IPS-NIHi11 (cell line): ENCODE measurements at regions not wholly inside any gene's neighbourhood (a gene's known extent, or its start where the extent isn't known, plus 50 kb on each side); places are given as distances from the start of the nearest gene placed in this dataset.
"Not testable (repeated sequence)": the region's sequence is repeated elsewhere in the genome, so short reads cannot be mapped to it uniquely, and the experiment has no call there.

Source experiments
- DNase-seq: peaks from one replicate; pipeline ENCODE4 v3.0.0; 2012; ENCODE audit warnings: mixed read lengths, low spot score

DNA sequence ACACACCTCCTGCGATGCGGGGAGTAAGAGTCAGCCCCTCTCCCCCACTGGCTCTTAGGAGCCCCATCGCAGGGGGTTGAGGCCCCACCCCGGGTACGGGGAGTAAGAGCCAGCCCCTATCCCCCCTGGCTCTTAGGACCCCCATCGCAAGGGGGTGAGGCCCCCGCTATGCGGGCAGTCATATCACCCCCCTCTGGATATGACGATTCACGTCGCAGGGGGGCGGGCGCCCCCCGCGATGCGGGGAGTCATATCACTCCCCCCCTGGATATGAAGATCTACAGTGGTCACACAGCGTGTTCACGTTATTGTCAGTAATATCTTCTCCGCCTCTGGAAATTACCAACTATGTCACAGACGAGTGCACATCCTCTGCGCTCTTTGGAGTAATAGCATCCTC lies 61.1 kb downstream of the DEFB131A start:
- DNase-seq = not testable (repeated sequence)

GRCh38 chr4:9506672-9507071 lies 62.5 kb downstream of the DEFB131A start:
- not testable (repeated sequence) for DNase-seq

- DNase-seq = not testable (repeated sequence)
These were observed 68.7 kb downstream of the DEFB131A start for GRCh38 chr4:9512941-9513340.

DNA sequence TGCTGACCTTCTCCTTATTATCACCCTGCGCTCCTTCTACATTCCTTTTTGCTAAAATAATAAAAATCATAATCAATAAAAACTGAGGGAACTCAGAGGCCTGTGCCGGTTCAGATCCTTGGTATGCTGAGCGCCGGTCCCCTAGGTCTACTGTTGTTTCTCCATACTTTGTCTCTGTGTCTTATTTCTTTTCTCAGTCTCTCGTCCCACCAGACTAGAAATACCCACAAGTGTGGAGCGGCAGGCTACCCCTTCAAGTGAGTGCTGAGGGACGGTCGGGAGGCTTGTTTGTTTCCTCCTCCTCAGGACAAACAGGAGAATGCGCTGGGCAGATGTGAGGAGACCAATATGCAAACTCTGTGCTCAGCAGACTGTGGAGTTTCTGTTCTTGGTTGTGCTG lies 75.4 kb downstream of the DEFB131A start:
- DNase-seq = not testable (repeated sequence)

- DNase-seq = not testable (repeated sequence)
These were observed 78.7 kb downstream of the DEFB131A start for GRCh38 chr4:9522903-9523302.

GRCh38 chr4:9524406-9524805 lies 80.2 kb downstream of the DEFB131A start:
- DNase-seq = not testable (repeated sequence)

DNA sequence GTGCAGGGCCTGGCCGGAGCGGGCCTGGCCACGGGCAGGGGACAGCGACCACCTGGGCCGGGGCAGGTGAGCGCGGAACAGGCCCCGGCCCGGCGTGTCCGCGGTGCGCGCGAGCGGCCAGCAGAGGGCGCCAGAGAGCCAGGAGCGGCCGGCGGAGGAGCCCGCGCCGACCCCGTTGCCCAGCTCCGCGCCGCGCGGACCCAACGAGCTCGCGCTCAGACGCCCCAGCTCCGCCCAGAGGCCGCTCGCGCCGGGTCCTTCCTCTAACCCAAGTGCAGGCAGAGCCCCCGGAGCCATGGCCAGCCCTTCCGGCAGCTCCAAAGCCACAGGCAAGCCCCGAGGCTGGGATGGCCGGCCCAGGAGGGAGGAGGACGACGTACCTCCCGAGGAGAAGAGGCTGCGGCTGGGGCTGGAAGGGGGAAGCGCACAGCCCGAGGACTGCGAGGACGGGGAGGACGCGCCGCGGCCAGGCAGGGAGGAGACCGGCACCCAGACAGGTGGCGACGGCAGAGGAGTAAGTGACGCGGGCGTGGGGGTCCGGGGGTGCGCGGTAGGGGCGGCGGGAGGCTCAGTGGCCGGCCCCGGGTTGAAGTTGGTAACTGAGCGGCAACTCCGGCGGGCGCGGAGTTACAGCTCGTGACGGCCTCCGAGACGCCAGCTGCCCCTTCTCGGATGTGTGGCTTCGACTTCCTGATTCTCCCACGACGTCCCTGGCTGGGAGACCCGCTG lies 88.1 kb downstream of the DEFB131A start:
- DNase-seq = peak; percentile 92

GRCh38 chr4:9532863-9533192 lies 88.6 kb downstream of the DEFB131A start:
- peak; percentile 8 for DNase-seq

DNA sequence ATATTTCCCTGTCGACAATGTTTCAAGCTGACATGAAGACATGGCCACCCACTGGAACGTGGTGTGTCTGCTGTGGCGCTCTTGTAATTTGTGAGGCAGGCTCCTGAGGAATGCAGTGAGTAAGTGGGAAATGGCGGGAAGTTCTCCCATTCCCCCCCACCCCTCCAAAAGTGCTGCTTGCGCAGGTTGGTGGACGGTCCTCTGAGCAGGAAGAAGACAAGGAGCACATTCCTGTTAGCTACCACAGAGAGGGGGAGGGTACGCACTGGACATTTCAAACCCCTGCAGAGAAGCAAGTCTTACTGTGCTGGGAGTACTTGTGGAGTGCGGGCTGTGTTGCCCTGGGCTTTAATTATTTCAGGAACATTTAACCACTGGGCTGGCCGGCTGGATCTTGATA lies 92.9 kb downstream of the DEFB131A start:
- DNase-seq = peak; percentile 7

- not testable (repeated sequence) for DNase-seq
These were observed 95.8 kb downstream of the DEFB131A start for GRCh38 chr4:9539939-9540520.

DNA sequence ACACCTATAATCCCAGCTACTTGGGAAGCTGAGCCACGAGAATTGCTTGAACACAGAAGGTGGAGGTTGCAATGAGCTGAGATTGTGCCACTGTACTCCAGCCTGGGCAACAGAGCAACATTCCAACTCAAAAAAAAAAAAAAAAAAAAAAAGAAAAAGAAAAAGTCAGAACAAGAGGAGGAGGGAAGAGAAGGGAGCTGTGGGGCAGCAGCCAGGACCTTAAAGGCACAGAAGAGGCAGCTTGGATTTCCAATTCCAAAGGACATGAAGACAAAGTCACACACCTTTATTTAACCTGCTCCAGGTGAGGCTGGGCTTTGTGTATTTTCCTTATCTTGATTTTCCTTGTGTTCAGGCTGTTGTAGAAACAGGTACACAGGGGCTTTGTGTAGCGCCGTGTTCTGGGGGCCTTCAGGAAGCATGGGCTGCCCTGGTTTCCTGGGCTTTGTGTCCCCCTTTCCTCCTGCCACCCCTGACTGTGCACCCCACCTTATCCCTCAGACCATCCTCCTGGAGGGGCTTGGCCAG lies 97.2 kb downstream of the DEFB131A start:
- DNase-seq = not testable (repeated sequence)

- DNase-seq = peak; percentile 38
These were observed 100.6 kb downstream of the DEFB131A start for GRCh38 chr4:9544851-9545250.

DNA sequence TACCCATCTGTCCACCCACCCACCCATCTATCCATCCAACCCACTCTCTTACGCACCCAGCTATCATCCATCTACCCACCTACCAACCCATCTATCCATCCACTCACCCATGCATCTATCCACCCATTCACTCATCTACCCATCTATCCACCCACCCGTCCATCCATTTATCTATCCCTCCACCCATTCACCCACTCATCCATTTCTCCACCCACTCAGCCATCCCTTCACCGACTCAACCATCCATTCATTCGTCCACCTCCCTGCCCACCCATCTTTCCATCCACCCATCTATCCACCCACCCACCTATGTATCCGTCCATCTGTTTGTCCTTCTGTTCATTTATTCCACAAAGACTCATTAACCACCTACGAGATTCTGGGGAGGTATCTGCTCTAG lies 103.3 kb downstream of the DEFB131A start:
- DNase-seq = not testable (repeated sequence)

GRCh38 chr4:9556076-9556475 lies 111.9 kb downstream of the DEFB131A start:
- not testable (repeated sequence) for DNase-seq

DNA sequence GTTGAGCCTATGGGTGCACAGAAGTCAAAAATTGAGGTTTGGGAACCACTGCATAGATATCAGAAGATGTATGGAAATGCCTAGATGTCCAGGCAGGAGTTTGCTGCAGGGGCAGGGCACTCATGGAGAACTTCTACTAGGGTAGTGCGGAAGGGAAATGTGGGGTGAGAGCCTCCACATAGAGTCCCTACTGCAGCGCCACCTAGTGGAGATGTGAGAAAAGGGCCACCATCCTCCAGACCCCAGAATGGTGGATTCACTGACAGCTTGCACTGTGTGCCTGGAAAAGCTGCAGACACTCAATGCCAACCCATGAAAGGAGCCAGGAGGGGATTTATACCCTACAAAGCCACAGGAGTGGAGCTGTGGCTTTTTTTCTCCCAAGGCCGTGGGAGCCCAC lies 133.7 kb downstream of the DEFB131A start:
- DNase-seq = not testable (repeated sequence)

- DNase-seq = not testable (repeated sequence)
These were observed 138.7 kb downstream of the DEFB131A start for GRCh38 chr4:9582880-9583279.

DNA sequence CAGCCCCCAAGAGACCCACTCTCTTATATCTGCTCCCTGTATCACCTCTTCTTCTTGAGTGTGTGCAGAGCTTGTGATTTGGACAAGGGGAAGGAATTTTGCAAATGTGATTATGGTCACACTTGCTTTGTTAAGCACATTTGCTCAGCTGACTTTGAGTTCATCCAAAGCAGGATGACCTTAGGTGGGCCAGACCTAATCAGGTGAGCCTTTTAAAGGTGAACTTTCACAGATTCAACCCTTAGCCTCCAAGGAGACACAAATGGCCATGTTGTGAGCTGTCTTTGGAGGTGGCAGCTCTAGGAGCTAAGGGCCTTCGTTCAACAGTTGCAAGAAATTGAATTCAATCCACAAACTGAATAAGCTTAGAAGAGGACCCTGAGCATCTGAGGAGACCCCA lies 147.8 kb downstream of the DEFB131A start:
- DNase-seq = no peak

GRCh38 chr4:9594948-9595347 lies 150.7 kb downstream of the DEFB131A start:
- DNase-seq = no peak

DNA sequence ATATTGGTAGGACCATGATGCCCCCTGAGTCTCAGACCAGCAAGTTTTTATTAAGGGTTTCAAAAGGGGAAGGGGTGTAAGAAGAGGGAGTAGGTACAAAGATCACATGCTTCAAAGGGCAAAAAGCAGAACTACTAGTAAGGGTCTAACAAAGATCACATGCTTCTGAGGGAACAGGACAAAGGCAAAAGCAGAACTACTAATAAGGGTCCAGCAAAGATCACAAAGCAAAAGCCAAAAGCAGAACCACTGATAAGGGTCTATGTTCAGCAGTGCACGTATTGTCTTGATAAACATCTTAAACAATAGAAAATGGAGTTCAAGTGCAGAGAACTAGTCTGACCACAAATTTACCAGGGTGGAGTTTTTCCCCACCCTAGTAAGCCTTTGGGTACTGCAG lies 151.3 kb downstream of the DEFB131A start:
- not testable (repeated sequence) for DNase-seq

DNA sequence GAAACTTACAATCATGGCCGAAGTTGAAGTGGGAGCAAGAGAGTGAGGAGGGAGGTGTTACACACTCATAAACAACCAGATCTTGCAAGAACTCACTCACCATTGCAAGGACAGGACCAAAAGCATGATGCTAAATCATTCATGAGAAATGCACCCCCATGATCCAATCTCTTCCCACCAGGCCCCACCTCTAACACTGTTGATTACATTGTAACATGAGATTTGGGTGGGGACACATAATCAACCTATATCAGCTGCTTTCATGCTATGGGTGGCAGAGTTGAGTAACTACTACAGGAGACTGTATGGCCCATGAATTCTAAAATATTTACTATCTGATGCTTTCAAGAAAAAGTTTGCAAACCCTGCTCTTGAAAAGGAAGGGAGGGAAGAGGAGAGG lies 155.1 kb downstream of the DEFB131A start:
- DNase-seq = no peak

DNA sequence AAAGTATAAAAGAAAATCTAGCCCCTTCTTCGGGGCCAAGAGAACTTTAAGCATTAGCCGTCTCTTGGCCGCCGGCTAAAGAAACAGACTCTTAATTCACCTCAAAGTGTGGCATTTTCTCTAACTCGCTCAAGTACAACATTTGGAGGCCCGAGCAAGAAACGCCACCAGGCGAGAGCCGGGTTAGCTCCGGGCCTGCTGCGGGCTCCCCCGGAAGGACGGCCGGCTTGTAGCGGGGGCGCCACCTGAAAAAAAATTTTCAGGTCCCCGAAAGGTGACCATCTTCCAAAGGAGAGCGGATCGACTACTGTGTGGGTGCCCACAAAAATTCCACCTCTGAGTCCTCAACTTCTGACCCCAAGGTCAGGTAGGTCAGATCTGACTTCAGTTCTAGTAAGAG lies 156.0 kb downstream of the DEFB131A start:
- DNase-seq = no peak

GRCh38 chr4:9602389-9602914 lies 158.2 kb downstream of the DEFB131A start:
- no peak for DNase-seq
